ENCODE measurements at regions not wholly inside any gene's neighbourhood (a gene's known extent, or its start where the extent isn't known, plus 50 kb on each side); places are given as distances from the start of the nearest gene placed in this dataset.

- TF ChIP-seq CTCF (IDR thresholded peaks at IDR 0.05) = no peak
- TF ChIP-seq ZFX (IDR thresholded peaks at IDR 0.05; ENCODE audit: borderline replicate concordance) = no peak
These were observed 226.3 kb downstream of the CTTN start for GRCh38 chr11:70624598-70624993.
